Panc1 (cell line): ENCODE measurements at regions not wholly inside any gene's neighbourhood (a gene's known extent, or its start where the extent isn't known, plus 50 kb on each side); places are given as distances from the start of the nearest gene placed in this dataset.

Source experiments
- ATAC-seq: fragments of 200-7000 bp; cut with Tn5 transposase; 2 replicates; pipeline ENCODE4 v1.9.1; 2020; ENCODE audit warnings: mild to moderate bottlenecking, moderate library complexity
- BruUV-seq: library from RNA; stranded (reverse); fragments of 400-500 nt; replicated peaks from 2 replicates; lab custom pipeline; 2021; lab: Mats Ljungman, UMichigan
- CTCF ChIA-PET: fragments of 300-600 bp; sonication (Branson Sonifier 250); formaldehyde crosslinking; loops from one replicate; lab custom pipeline; 2022; ENCODE audit warnings: antibody characterized with exemption; lab: Charles Lee
- POLR2A ChIA-PET: fragments of 300-600 bp; sonication (Branson Sonifier 250); formaldehyde crosslinking; loops from one replicate; lab custom pipeline; 2022; ENCODE audit warnings: antibody characterized with exemption; lab: Charles Lee
- DNase-seq: peaks from one replicate; pipeline ENCODE4 v3.0.0-alpha.2; 2010; ENCODE audit warnings: low read depth, low spot score
- H3K27ac ChIP-seq: 2 replicates; pipeline ENCODE4 v1.5.1; 2011; ENCODE audit warnings: mild to moderate bottlenecking, low read length, inconsistent platforms
- H3K27me3 ChIP-seq: fragments of 200-500 bp; sonication (Bioruptor generic); 2 replicates; pipeline ENCODE4 v1.6.0; 2014; ENCODE audit warnings: low read length, inconsistent platforms; ENCODE audit not compliant: control insufficient read depth, insufficient read depth
- H3K36me3 ChIP-seq: fragments of 200-500 bp; sonication (Bioruptor generic); 2 replicates; pipeline ENCODE4 v1.5.1; 2014; ENCODE audit warnings: inconsistent platforms, mild to moderate bottlenecking, low read length, moderate library complexity; ENCODE audit not compliant: control insufficient read depth, insufficient read depth
- H3K4me1 ChIP-seq: 2 replicates; pipeline ENCODE4 v1.5.1; 2011; ENCODE audit warnings: inconsistent platforms, mild to moderate bottlenecking, low read length, moderate library complexity; ENCODE audit not compliant: control insufficient read depth, insufficient read depth
- H3K4me3 ChIP-seq, 2 experiments: 2 replicates each; pipeline ENCODE4 v1.5.1; 2011 to 2012; ENCODE audit warnings: low read depth in 2 of 2, low read length in 2 of 2, mild to moderate bottlenecking in 2 of 2, inconsistent platforms in 1 of 2, moderate library complexity in 1 of 2
- H3K9me3 ChIP-seq: fragments of 200-500 bp; sonication (Bioruptor generic); 2 replicates; pipeline ENCODE4 v1.5.1; 2014; ENCODE audit warnings: low read depth, mild to moderate bottlenecking, inconsistent platforms, low read length, moderate library complexity; ENCODE audit not compliant: control insufficient read depth, insufficient read depth
- POLR2AphosphoS5 ChIP-seq: IDR thresholded peaks from 2 replicates; pipeline ENCODE4 v1.6.1; 2012; ENCODE audit warnings: mild to moderate bottlenecking, low read depth, low read length, moderate library complexity
- SIN3A ChIP-seq: IDR thresholded peaks from 2 replicates; pipeline ENCODE4 v1.6.1; 2012; ENCODE audit warnings: low read depth, mild to moderate bottlenecking, low read length, moderate library complexity, borderline replicate concordance; ENCODE audit not compliant: insufficient read depth
- TCF7L2 ChIP-seq: IDR thresholded peaks from 2 replicates; pipeline ENCODE4 v1.6.1; 2011; ENCODE audit warnings: mild to moderate bottlenecking, low read depth, low read length, inconsistent platforms
- in situ Hi-C: cut with HindIII; loops from 2 replicates; pipeline ENCODE4 v1.10.0; 2016; ENCODE audit warnings: low sequenced_read_pairs, low pct_unique_long_range_greater_than_20kb
- intact Hi-C: fragments of 100-400 bp; cut with micrococcal nuclease; formaldehyde crosslinking; loops from one replicate; pipeline ENCODE4 v1.10.0; 2022; ENCODE audit not compliant: unreplicated experiment
- TF ChIP-seq, protein P1 (sequence below), 2 experiments: IDR thresholded peaks; 2 replicates each; pipeline ENCODE4 v1.6.1; 2011 to 2012; ENCODE audit warnings: low read depth in 2 of 2, control low read depth in 1 of 2, low read length in 1 of 2, mild to moderate bottlenecking in 1 of 2, moderate library complexity in 1 of 2; ENCODE audit not compliant: insufficient read depth in 1 of 2
- TF ChIP-seq, protein P2 (sequence below): fragments of 450-650 bp; IDR thresholded peaks from 2 replicates; pipeline ENCODE4 v1.5.1; 2017; ENCODE audit warnings: mild to moderate bottlenecking

DNA sequence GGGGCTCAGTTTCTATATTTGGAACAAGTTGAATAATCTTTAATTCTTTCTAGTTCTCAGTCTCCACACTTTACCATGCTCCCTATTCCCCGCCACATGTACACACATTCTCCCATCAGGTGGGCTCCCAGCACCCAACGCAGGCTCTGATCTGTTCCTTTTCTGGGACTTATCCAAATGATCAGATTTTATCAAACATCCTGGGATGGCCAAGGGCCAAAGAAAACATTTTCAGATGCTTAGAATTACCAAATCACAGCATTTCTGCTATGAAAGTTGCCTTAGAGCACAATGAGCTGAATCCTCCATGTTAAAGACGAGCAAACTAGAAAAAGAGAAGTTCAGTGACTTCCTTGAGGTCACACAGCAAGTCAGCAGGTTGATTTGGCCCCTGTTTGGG is 153.4 kb downstream of the SEC61B start:
- no TSS peak for BruUV-seq
- ChIA-PET CTCF (no interaction called here), POLR2A (no interaction called here)
- in situ Hi-C loops: no loop called here
- TF ChIP-seq, protein P1, sequence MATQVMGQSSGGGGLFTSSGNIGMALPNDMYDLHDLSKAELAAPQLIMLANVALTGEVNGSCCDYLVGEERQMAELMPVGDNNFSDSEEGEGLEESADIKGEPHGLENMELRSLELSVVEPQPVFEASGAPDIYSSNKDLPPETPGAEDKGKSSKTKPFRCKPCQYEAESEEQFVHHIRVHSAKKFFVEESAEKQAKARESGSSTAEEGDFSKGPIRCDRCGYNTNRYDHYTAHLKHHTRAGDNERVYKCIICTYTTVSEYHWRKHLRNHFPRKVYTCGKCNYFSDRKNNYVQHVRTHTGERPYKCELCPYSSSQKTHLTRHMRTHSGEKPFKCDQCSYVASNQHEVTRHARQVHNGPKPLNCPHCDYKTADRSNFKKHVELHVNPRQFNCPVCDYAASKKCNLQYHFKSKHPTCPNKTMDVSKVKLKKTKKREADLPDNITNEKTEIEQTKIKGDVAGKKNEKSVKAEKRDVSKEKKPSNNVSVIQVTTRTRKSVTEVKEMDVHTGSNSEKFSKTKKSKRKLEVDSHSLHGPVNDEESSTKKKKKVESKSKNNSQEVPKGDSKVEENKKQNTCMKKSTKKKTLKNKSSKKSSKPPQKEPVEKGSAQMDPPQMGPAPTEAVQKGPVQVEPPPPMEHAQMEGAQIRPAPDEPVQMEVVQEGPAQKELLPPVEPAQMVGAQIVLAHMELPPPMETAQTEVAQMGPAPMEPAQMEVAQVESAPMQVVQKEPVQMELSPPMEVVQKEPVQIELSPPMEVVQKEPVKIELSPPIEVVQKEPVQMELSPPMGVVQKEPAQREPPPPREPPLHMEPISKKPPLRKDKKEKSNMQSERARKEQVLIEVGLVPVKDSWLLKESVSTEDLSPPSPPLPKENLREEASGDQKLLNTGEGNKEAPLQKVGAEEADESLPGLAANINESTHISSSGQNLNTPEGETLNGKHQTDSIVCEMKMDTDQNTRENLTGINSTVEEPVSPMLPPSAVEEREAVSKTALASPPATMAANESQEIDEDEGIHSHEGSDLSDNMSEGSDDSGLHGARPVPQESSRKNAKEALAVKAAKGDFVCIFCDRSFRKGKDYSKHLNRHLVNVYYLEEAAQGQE (IDR thresholded peaks at IDR 0.05; ENCODE audit: insufficient read depth in 1 of 2, low read depth in 2 of 2, low read length in 1 of 2): no peak
- TF ChIP-seq TCF7L2 (no peak), POLR2AphosphoS5 (no peak), SIN3A (no peak)
- TF ChIP-seq, protein P2, sequence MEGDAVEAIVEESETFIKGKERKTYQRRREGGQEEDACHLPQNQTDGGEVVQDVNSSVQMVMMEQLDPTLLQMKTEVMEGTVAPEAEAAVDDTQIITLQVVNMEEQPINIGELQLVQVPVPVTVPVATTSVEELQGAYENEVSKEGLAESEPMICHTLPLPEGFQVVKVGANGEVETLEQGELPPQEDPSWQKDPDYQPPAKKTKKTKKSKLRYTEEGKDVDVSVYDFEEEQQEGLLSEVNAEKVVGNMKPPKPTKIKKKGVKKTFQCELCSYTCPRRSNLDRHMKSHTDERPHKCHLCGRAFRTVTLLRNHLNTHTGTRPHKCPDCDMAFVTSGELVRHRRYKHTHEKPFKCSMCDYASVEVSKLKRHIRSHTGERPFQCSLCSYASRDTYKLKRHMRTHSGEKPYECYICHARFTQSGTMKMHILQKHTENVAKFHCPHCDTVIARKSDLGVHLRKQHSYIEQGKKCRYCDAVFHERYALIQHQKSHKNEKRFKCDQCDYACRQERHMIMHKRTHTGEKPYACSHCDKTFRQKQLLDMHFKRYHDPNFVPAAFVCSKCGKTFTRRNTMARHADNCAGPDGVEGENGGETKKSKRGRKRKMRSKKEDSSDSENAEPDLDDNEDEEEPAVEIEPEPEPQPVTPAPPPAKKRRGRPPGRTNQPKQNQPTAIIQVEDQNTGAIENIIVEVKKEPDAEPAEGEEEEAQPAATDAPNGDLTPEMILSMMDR: no peak
- H3K36me3 ChIP-seq: no peaks in the 10 kb centered on the region
- H3K4me3 ChIP-seq: no peak overlapping the region
- no peaks in the 10 kb centered on the region for H3K4me1 ChIP-seq
- DNase-seq: no peak
- ATAC-seq: no peak
- no peak overlapping the region for H3K27ac ChIP-seq
- H3K27me3 ChIP-seq: no peaks in the 10 kb centered on the region
- intact Hi-C loops: no loop called here
- H3K9me3 ChIP-seq: no peaks in the 10 kb centered on the region

DNA sequence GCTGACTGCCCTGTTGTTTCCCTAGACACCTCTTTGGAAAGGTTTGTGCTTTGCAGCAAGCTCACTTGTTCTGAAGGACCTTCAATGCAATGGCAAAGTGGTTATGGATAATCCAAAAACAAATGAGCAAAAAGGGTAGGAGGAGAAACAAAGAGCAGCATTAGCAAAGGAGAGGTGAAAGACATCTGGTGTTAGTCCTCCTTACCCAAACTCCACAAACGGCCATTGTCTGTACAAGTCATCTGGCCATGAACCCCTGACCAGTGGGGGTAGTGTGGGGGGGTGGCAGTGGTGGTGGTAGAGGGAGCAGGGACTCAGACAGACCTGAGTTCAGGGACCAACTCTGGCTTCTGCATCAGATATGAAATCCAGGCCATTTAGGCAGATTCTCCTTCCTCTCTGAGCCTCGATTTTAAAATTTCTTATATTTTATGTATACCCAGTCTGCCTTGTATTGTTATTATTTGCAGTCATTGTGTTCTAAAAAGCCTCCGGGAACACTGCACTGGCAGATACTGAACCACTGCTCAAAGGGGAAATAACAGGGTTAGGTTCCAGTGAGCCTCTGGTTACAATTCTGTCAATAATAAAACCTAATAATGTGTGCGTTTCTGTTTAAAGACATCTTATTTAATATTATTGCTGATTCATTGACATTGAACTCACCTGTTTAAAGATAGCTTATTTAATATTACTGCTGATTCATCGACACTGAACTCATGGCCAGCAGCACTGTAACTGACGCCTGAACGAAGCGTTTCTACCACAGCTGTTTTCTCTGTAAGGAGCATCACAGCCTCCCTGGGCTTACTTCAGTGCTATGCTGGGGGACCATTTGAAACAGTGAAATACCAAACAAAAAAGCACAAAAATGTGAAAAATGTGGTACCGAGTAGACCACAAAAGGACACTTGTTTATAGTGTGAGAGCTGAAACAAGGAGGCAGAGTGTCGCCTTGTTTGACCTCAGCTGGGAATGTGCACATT is 156.0 kb downstream of the SEC61B start:
- ATAC-seq (no peak), DNase-seq (no peak)
- Histone ChIP-seq H3K4me1 (no peaks in the 10 kb centered on the region), H3K27me3 (no peaks in the 10 kb centered on the region; the same call in 1 of the 2 replicates), H3K9me3 (no peaks in the 10 kb centered on the region), H3K27ac (no peak overlapping the region), H3K4me3 (no peak overlapping the region), H3K36me3 (no peaks in the 10 kb centered on the region)
- TF ChIP-seq, protein P1 (IDR thresholded peaks at IDR 0.05; ENCODE audit: insufficient read depth in 1 of 2, low read depth in 2 of 2, low read length in 1 of 2): no peak
- TF ChIP-seq TCF7L2 (no peak), POLR2AphosphoS5 (no peak), SIN3A (no peak)
- TF ChIP-seq, protein P2: no peak
- CTCF ChIA-PET: no interaction called here
- intact Hi-C loops: no loop called here
- no TSS peak for BruUV-seq
- in situ Hi-C loops: no loop called here
- POLR2A ChIA-PET: interaction anchor here (0.6 kb wide), 1 partner anchor 1704 kb away, joined by 5 read pairs; no protein-coding TSS in a partner anchor
